H1 (cell line): ENCODE measurements at regions not wholly inside any gene's neighbourhood (a gene's known extent, or its start where the extent isn't known, plus 50 kb on each side); places are given as distances from the start of the nearest gene placed in this dataset.

ENCODE experiments used
- ATF3 ChIP-seq: IDR thresholded peaks from 2 replicates; pipeline ENCODE4 v1.6.1; 2011; ENCODE audit warnings: low read depth, mild to moderate bottlenecking, low read length; ENCODE audit not compliant: insufficient read depth
- KDM4A ChIP-seq: IDR thresholded peaks from one replicate; pipeline ENCODE4 v1.7.1; 2012; ENCODE audit warnings: low read depth, mild to moderate bottlenecking, moderate library complexity, low read length, inconsistent platforms; ENCODE audit not compliant: severe bottlenecking
- SAP30 ChIP-seq: fragments of 300-600 bp; sonication (generic); IDR thresholded peaks from 2 replicates; pipeline ENCODE4 v1.7.1; 2012; ENCODE audit warnings: low read length, moderate library complexity, mild to moderate bottlenecking, inconsistent platforms; ENCODE audit not compliant: insufficient read depth, insufficient replicate concordance
- TF ChIP-seq, protein P1 (sequence below): IDR thresholded peaks from 2 replicates; pipeline ENCODE4 v1.6.1; 2012; ENCODE audit warnings: inconsistent platforms

DNA sequence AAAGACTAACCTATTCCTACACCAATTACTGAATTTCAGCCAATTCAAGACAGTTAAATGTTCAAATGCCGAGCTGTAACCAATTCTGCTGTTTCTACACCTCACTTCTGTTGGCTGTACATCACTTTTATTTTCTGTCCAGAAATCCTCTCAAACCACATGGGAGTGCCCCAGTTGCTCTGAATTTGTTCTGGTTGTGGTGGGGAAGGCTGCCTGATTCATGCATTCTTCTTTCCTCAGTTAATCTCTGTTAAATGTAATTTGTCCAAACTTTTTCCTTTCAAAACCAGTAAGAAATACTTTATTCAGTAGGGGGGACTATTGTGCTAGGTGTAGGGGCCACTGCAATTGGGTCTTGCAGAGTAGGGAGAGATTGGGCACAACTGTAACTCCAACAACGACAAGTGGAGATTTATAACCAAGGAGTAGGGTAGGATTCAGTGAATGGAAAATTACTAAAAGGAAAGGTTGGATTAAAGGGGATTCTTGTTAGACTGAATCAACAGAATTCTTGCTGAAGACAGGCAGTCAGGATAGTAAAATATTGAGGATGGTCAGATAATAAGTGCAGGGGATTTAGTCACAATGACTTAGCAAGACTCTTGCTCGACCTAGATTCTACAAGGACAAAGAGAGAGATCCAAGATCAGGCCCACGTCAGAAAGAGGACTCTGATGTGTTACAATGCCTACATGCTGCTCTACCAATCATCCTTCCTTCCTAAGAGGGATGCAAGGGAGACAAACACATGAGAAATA, 593.5 kb upstream of the FAT3 start (continued):
- TF ChIP-seq SAP30 (no peak), ATF3 (no peak), KDM4A (no peak)
- TF ChIP-seq, protein P1, sequence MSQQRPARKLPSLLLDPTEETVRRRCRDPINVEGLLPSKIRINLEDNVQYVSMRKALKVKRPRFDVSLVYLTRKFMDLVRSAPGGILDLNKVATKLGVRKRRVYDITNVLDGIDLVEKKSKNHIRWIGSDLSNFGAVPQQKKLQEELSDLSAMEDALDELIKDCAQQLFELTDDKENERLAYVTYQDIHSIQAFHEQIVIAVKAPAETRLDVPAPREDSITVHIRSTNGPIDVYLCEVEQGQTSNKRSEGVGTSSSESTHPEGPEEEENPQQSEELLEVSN: no peak
